MM.1S (cell line): ENCODE measurements at regions not wholly inside any gene's neighbourhood (a gene's known extent, or its start where the extent isn't known, plus 50 kb on each side); places are given as distances from the start of the nearest gene placed in this dataset.

Experiments
- DNase-seq: peaks from one replicate; pipeline ENCODE4 v3.0.0-alpha.2; 2015
- H2AFZ ChIP-seq: fragments of 300-600 bp; sonication (generic); 2 replicates; pipeline ENCODE4 v1.6.0; 2016; ENCODE audit warnings: antibody characterized with exemption, low read length
- H3F3A ChIP-seq: fragments of 300-600 bp; sonication (generic); 2 replicates; pipeline ENCODE4 v1.6.1; 2016; ENCODE audit warnings: mild to moderate bottlenecking, antibody characterized with exemption, low read length, moderate library complexity, mixed read lengths; ENCODE audit not compliant: insufficient read depth
- H3K27ac ChIP-seq: fragments of 300-600 bp; sonication (generic); 2 replicates; pipeline ENCODE4 v1.5.1; 2016; ENCODE audit warnings: mild to moderate bottlenecking, low read length
- H3K27me3 ChIP-seq: fragments of 300-600 bp; sonication (generic); replicated peaks from 2 replicates; pipeline ENCODE4 v1.6.0; 2016; ENCODE audit warnings: low read length; ENCODE audit not compliant: insufficient read depth
- H3K36me3 ChIP-seq: fragments of 300-600 bp; sonication (generic); replicated peaks from 2 replicates; pipeline ENCODE4 v1.6.1; 2016; ENCODE audit warnings: mild to moderate bottlenecking, low read length, mixed read lengths; ENCODE audit not compliant: insufficient read depth
- H3K4me1 ChIP-seq: fragments of 300-600 bp; sonication (generic); 2 replicates; pipeline ENCODE4 v1.6.1; 2016; ENCODE audit warnings: low read length, mixed read lengths
- H3K4me2 ChIP-seq: fragments of 300-600 bp; sonication (generic); 2 replicates; pipeline ENCODE4 v1.6.0; 2016; ENCODE audit warnings: low read depth, low read length
- H3K4me3 ChIP-seq: fragments of 300-600 bp; sonication (generic); 2 replicates; pipeline ENCODE4 v1.5.1; 2016; ENCODE audit warnings: low read length, mixed read lengths
- H3K79me2 ChIP-seq: fragments of 300-600 bp; sonication (generic); 2 replicates; pipeline ENCODE4 v1.6.1; 2016; ENCODE audit warnings: mixed run types, low read length, mixed read lengths
- H3K9ac ChIP-seq: fragments of 300-600 bp; sonication (generic); 2 replicates; pipeline ENCODE4 v1.6.1; 2016; ENCODE audit warnings: low read length, mixed read lengths
- H3K9me2 ChIP-seq: fragments of 300-600 bp; sonication (generic); replicated peaks from 2 replicates; pipeline ENCODE4 v1.6.1; 2016; ENCODE audit warnings: mild to moderate bottlenecking, low read length, mixed read lengths; ENCODE audit not compliant: insufficient read depth
- H3K9me3 ChIP-seq: fragments of 300-600 bp; sonication (generic); replicated peaks from 2 replicates; pipeline ENCODE4 v1.6.1; 2016; ENCODE audit warnings: mild to moderate bottlenecking, low read length, mixed read lengths; ENCODE audit not compliant: insufficient read depth
- H4K20me1 ChIP-seq: fragments of 300-600 bp; sonication (generic); 2 replicates; pipeline ENCODE4 v1.6.1; 2016; ENCODE audit warnings: mild to moderate bottlenecking, low read length, moderate library complexity, mixed read lengths; ENCODE audit not compliant: insufficient read depth
- EZH2 ChIP-seq: fragments of 300-600 bp; sonication (generic); optimal IDR thresholded peaks from 2 replicates; pipeline ENCODE3; 2017; ENCODE audit warnings: low read depth, mild to moderate bottlenecking, antibody characterized with exemption, low read length, mixed read lengths
- EZH2phosphoT487 ChIP-seq: fragments of 300-600 bp; sonication (generic); IDR thresholded peaks from 2 replicates; pipeline ENCODE4 v1.6.1; 2018; ENCODE audit warnings: antibody characterized with exemption, low read length
- TF ChIP-seq, protein P1 (sequence below): fragments of 300-600 bp; sonication (generic); IDR thresholded peaks from 2 replicates; pipeline ENCODE4 v1.5.1; 2016; ENCODE audit warnings: antibody characterized with exemption, low read length, mixed read lengths

DNA sequence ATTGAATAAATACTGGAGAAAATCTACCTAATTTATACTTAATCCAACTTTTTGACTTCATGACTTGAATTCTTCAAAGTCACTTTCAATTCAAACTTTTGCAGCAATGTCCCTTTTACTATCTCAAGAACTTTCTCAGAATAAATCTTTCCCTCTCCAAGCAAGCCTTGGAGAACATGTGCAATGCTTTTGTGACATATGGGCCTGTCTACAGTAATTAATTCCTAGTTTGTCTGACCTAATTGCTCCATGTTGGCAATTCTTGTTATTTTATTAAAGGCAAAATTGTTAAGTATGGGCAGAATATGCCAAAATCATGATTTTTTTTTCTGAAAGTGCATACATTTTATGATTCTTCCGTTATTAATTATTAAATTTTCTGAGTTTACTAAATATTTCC lies 1115.3 kb downstream of the PDHA2 start:
- Histone ChIP-seq H2AFZ (no peak overlapping the region), H3K27ac (no peak overlapping the region), H3K4me1 (no peaks in the 10 kb centered on the region), H3K27me3 (no peaks in the 10 kb centered on the region), H3K9me3 (no peaks in the 10 kb centered on the region), H3K79me2 (no peaks in the 10 kb centered on the region), H3K9ac (no peak overlapping the region), H3K4me3 (no peak overlapping the region), H3K36me3 (no peaks in the 10 kb centered on the region), H3K4me2 (no peak overlapping the region), H4K20me1 (no peaks in the 10 kb centered on the region), H3F3A (no peaks in the 10 kb centered on the region), H3K9me2 (no peaks in the 10 kb centered on the region)
- no peak for DNase-seq
- TF ChIP-seq, protein P1, sequence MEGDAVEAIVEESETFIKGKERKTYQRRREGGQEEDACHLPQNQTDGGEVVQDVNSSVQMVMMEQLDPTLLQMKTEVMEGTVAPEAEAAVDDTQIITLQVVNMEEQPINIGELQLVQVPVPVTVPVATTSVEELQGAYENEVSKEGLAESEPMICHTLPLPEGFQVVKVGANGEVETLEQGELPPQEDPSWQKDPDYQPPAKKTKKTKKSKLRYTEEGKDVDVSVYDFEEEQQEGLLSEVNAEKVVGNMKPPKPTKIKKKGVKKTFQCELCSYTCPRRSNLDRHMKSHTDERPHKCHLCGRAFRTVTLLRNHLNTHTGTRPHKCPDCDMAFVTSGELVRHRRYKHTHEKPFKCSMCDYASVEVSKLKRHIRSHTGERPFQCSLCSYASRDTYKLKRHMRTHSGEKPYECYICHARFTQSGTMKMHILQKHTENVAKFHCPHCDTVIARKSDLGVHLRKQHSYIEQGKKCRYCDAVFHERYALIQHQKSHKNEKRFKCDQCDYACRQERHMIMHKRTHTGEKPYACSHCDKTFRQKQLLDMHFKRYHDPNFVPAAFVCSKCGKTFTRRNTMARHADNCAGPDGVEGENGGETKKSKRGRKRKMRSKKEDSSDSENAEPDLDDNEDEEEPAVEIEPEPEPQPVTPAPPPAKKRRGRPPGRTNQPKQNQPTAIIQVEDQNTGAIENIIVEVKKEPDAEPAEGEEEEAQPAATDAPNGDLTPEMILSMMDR: no peak
- TF ChIP-seq EZH2phosphoT487: no peak

GRCh38 chr4:96955691-96956090 lies 1115.8 kb downstream of the PDHA2 start:
- TF ChIP-seq, protein P1: no peak
- TF ChIP-seq EZH2phosphoT487 (no peak), EZH2 (no peak)
- H3K79me2 ChIP-seq: no peaks in the 10 kb centered on the region
- H3K36me3 ChIP-seq: no peaks in the 10 kb centered on the region
- no peak overlapping the region for H3K9ac ChIP-seq
- H3K27me3 ChIP-seq: no peaks in the 10 kb centered on the region
- no peak overlapping the region for H3K4me3 ChIP-seq
- no peak overlapping the region for H3K27ac ChIP-seq
- H3K9me2 ChIP-seq: no peaks in the 10 kb centered on the region
- H3K9me3 ChIP-seq: no peaks in the 10 kb centered on the region
- no peak overlapping the region for H3K4me2 ChIP-seq
- no peak for DNase-seq
- H3F3A ChIP-seq: no peaks in the 10 kb centered on the region
- H4K20me1 ChIP-seq: no peaks in the 10 kb centered on the region
- no peak overlapping the region for H2AFZ ChIP-seq
- no peaks in the 10 kb centered on the region for H3K4me1 ChIP-seq

DNA sequence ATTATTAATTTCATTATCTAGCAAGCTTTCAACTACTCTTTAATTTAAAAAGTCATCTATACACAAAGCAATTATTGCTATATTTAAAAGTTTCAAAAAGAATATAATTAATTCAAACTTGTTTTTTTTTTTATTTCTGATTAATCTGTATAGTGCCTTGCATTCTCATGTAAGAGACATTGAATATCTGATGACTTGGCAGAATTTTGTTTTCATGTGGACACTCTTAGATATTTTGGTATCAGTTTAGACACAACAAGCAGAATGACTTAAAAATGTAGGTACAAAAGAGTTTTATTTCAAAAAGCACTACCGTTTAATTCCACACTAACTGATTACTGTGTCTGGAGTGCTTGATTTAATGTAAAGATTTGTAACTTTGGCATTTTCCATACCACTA lies 1129.6 kb downstream of the PDHA2 start:
- no peaks in the 10 kb centered on the region for H3K36me3 ChIP-seq
- H3F3A ChIP-seq: no peaks in the 10 kb centered on the region
- no peaks in the 10 kb centered on the region for H3K79me2 ChIP-seq
- TF ChIP-seq, protein P1: no peak
- TF ChIP-seq EZH2phosphoT487: no peak
- no peak for TF ChIP-seq EZH2
- H3K27me3 ChIP-seq: no peaks in the 10 kb centered on the region
- no peaks in the 10 kb centered on the region for H4K20me1 ChIP-seq
- no peak overlapping the region for H2AFZ ChIP-seq
- H3K9ac ChIP-seq: no peak overlapping the region
- H3K9me2 ChIP-seq: no peaks in the 10 kb centered on the region
- H3K4me3 ChIP-seq: no peak overlapping the region
- no peak overlapping the region for H3K4me2 ChIP-seq
- H3K27ac ChIP-seq: no peak overlapping the region
- H3K4me1 ChIP-seq: no peaks in the 10 kb centered on the region
- no peaks in the 10 kb centered on the region; the same call in 1 of the 2 replicates for H3K9me3 ChIP-seq
- DNase-seq: no peak
